NCI-H69 (cell line): ENCODE measurements at regions not wholly inside any gene's neighbourhood (a gene's known extent, or its start where the extent isn't known, plus 50 kb on each side); places are given as distances from the start of the nearest gene placed in this dataset.

ENCODE experiments used
- DNase-seq: peaks from one replicate; lab custom pipeline; 2025; lab: John Stamatoyannopoulos, UW

- peak; percentile 22 for DNase-seq
Measured at GRCh38 chr2:216918088-216918680, 58.3 kb upstream of the TNP1 start.

GRCh38 chr2:216916956-216917650, 57.2 kb upstream of the TNP1 start:
- peak; percentile 65 for DNase-seq

GRCh38 chr2:216915557-216916150, 55.8 kb upstream of the TNP1 start:
- no peak for DNase-seq

GRCh38 chr2:216914491-216914890, 54.6 kb upstream of the TNP1 start:
- DNase-seq: no peak

GRCh38 chr2:216911886-216912285, 52.0 kb upstream of the TNP1 start:
- DNase-seq: peak; percentile 29

GRCh38 chr2:216911008-216911407, 51.1 kb upstream of the TNP1 start:
- DNase-seq: peak; percentile 12

GRCh38 chr2:216909541-216910210, 49.8 kb upstream of the TNP1 start:
- peak; percentile 78 for DNase-seq
